Endothelial cell of umbilical vein (primary cell): ENCODE measurements at regions not wholly inside any gene's neighbourhood (a gene's known extent, or its start where the extent isn't known, plus 50 kb on each side); places are given as distances from the start of the nearest gene placed in this dataset.

Experiments used
- BruUV-seq: library from RNA; stranded (reverse); fragments of 400-500 nt; replicated peaks from 2 replicates; lab custom pipeline; 2021; lab: Mats Ljungman, UMichigan
- CTCF ChIA-PET: fragments of 300-600, 350-600 bp; sonication (Branson Sonifier 250); formaldehyde crosslinking; loops from one replicate; lab custom pipeline; 2021; ENCODE audit warnings: antibody characterized with exemption, inconsistent platforms; lab: Charles Lee
- POLR2A ChIA-PET: fragments of 300-600, 350-600 bp; sonication (Branson Sonifier 250); formaldehyde crosslinking; loops from one replicate; lab custom pipeline; 2021; ENCODE audit warnings: antibody characterized with exemption, inconsistent platforms; lab: Charles Lee
- DNase-seq: peaks from one replicate; pipeline ENCODE4 v3.0.0-alpha.2; 2011; ENCODE audit warnings: low read depth, low spot score
- FAIRE-seq: peaks from 2 replicates; lab custom pipeline; 2011; peaks lifted over from hg19 to GRCh38; lab: Jason Lieb, UNC
- H2AFZ ChIP-seq: 2 replicates; pipeline ENCODE4 v1.6.0; 2012; ENCODE audit warnings: low read depth, low read length, control low read depth, inconsistent platforms
- H3K27ac ChIP-seq: 2 replicates; pipeline ENCODE4 v1.5.1; 2011; ENCODE audit warnings: low read depth, mild to moderate bottlenecking, control low read depth, low read length, moderate library complexity; ENCODE audit not compliant: insufficient read depth
- H3K27me3 ChIP-seq, 2 experiments: 2 replicates each; pipeline versions ENCODE4 v1.6.0 to v1.6.1; 2011; ENCODE audit warnings: low read length in 2 of 2, mixed read lengths in 1 of 2; ENCODE audit not compliant: control insufficient read depth in 2 of 2, insufficient read depth in 2 of 2
- H3K36me3 ChIP-seq, 2 experiments: 2 replicates in 1 of 2; 3 replicates in 1 of 2; pipeline ENCODE4 v1.5.1; 2011; ENCODE audit warnings: low read length in 2 of 2, mild to moderate bottlenecking in 1 of 2, moderate library complexity in 1 of 2; ENCODE audit not compliant: control insufficient read depth in 2 of 2, insufficient read depth in 2 of 2; ENCODE audit errors: extremely low read depth in 1 of 2
- H3K4me1 ChIP-seq: 3 replicates; pipeline ENCODE4 v1.5.1; 2011; ENCODE audit warnings: mild to moderate bottlenecking, low read length; ENCODE audit not compliant: control insufficient read depth, insufficient read depth; ENCODE audit errors: extremely low read depth
- H3K4me2 ChIP-seq: 2 replicates; pipeline ENCODE4 v1.6.1; 2011; ENCODE audit warnings: low read length, control low read depth, mixed read lengths; ENCODE audit not compliant: insufficient read depth
- H3K4me3 ChIP-seq, 3 experiments: fragments of 200-600 bp in 1 of 3; sonication (generic), shearing (Covaris generic) in 1 of 3; replicated peaks in 1 of 3; 2 replicates each; pipeline ENCODE4 v1.5.1; 2011 to 2016; ENCODE audit warnings: control low read depth in 3 of 3, low read length in 3 of 3, mild to moderate bottlenecking in 2 of 3, inconsistent platforms in 1 of 3, low read depth in 1 of 3, moderate library complexity in 1 of 3; ENCODE audit not compliant: insufficient read depth in 1 of 3
- H3K79me2 ChIP-seq: 2 replicates; pipeline ENCODE4 v1.6.0; 2012; ENCODE audit warnings: low read length, inconsistent platforms; ENCODE audit not compliant: control insufficient read depth, insufficient read depth
- H3K9ac ChIP-seq: replicated peaks from 2 replicates; pipeline ENCODE3; 2011; ENCODE audit warnings: low read length, control low read depth; ENCODE audit not compliant: insufficient read depth; ENCODE audit errors: extremely low read depth
- H3K9me1 ChIP-seq: replicated peaks from 3 replicates; pipeline ENCODE4 v1.6.0; 2011; ENCODE audit warnings: mild to moderate bottlenecking, low read length; ENCODE audit not compliant: control insufficient read depth, insufficient read depth; ENCODE audit errors: extremely low read depth
- H3K9me3 ChIP-seq: replicated peaks from 2 replicates; pipeline ENCODE4 v1.5.1; 2012; ENCODE audit warnings: low read length, inconsistent platforms; ENCODE audit not compliant: control insufficient read depth, insufficient read depth
- H4K20me1 ChIP-seq: replicated peaks from 2 replicates; pipeline ENCODE3; 2011; ENCODE audit warnings: mild to moderate bottlenecking, low read length; ENCODE audit not compliant: control insufficient read depth, insufficient read depth; ENCODE audit errors: extremely low read depth
- CTCF ChIP-seq, 2 donors: IDR thresholded peaks; 1 replicate in 1 of 2; 2 replicates in 1 of 2; pipeline ENCODE4 v1.5.1; 2011; ENCODE audit warnings: low read length in 2 of 2, mild to moderate bottlenecking in 2 of 2, moderate library complexity in 2 of 2, control low read depth in 1 of 2, inconsistent platforms in 1 of 2, low read depth in 1 of 2; ENCODE audit not compliant: insufficient read depth in 1 of 2; ENCODE audit errors: extremely low read depth in 1 of 2
- EZH2 ChIP-seq: IDR thresholded peaks from 2 replicates; pipeline ENCODE4 v1.6.1; 2012; ENCODE audit warnings: borderline replicate concordance, low read depth, mild to moderate bottlenecking, moderate library complexity, low read length, inconsistent platforms; ENCODE audit not compliant: severe bottlenecking
- FOS ChIP-seq: IDR thresholded peaks from 2 replicates; pipeline ENCODE4 v1.6.1; 2011; ENCODE audit warnings: mild to moderate bottlenecking, low read length, moderate library complexity, borderline replicate concordance; ENCODE audit not compliant: insufficient read depth
- GATA2 ChIP-seq: IDR thresholded peaks from 2 replicates; pipeline ENCODE4 v1.7.0; 2011; ENCODE audit warnings: low read depth, mild to moderate bottlenecking, moderate library complexity, mixed read lengths, low read length; ENCODE audit not compliant: insufficient read length, insufficient read depth
- JUN ChIP-seq: IDR thresholded peaks from 2 replicates; pipeline ENCODE4 v1.6.1; 2011; ENCODE audit warnings: borderline replicate concordance, low read depth; ENCODE audit not compliant: insufficient read length, insufficient read depth
- MAX ChIP-seq: IDR thresholded peaks from 2 replicates; pipeline ENCODE4 v1.6.1; 2011; ENCODE audit not compliant: insufficient read depth, insufficient read length
- MYC ChIP-seq: IDR thresholded peaks from one replicate; pipeline ENCODE4 v1.6.1; 2011; ENCODE audit warnings: mild to moderate bottlenecking, low read depth, low read length
- POLR2A ChIP-seq: IDR thresholded peaks from 2 replicates; pipeline ENCODE4 v1.6.1; 2012; ENCODE audit warnings: low read depth, mild to moderate bottlenecking, control low read depth, low read length
- POLR2AphosphoS5 ChIP-seq: IDR thresholded peaks from 2 replicates; pipeline ENCODE4 v1.6.1; 2012; ENCODE audit warnings: low read depth, mild to moderate bottlenecking, control low read depth, low read length, moderate library complexity; ENCODE audit not compliant: insufficient read depth
- dilution Hi-C: fragments of 300-500 bp; cut with MboI; formaldehyde crosslinking; loops from one replicate; pipeline ENCODE4 v1.15.0; 2019; ENCODE audit warnings: low sequenced_read_pairs; ENCODE audit not compliant: extremely low pct_ligation_motif_present
- intact Hi-C: fragments of 100-400 bp; cut with micrococcal nuclease; formaldehyde crosslinking; loops from one replicate; pipeline ENCODE4 v1.10.0; 2022

- dilution Hi-C loops (no loop called here), intact Hi-C loops (no loop called here)
- TF ChIP-seq MYC (no peak), POLR2A (no peak), EZH2 (no peak), FOS (no peak), JUN (no peak), GATA2 (no peak), MAX (no peak), CTCF (IDR thresholded peaks at IDR 0.05; ENCODE audit: extremely low read depth in 1 of 2, insufficient read depth in 1 of 2, low read depth in 1 of 2, low read length in 2 of 2) (no peak), POLR2AphosphoS5 (no peak)
- H3K9me3 ChIP-seq: no peaks in the 10 kb centered on the region
- peaks cover 0 to 8% of the 10 kb centered on the region in 2 experiments for H3K27me3 ChIP-seq
- no peaks in the 10 kb centered on the region for H3K36me3 ChIP-seq
- FAIRE-seq: no peak
- no peak for DNase-seq
- H3K4me2 ChIP-seq: no peak overlapping the region
- H3K9me1 ChIP-seq: no peaks in the 10 kb centered on the region
- H3K4me1 ChIP-seq: no peaks in the 10 kb centered on the region
- no peak overlapping the region for H3K4me3 ChIP-seq
- BruUV-seq: no TSS peak
- no peaks in the 10 kb centered on the region for H3K79me2 ChIP-seq
- POLR2A ChIA-PET: no interaction called here
- H4K20me1 ChIP-seq: no peaks in the 10 kb centered on the region
- CTCF ChIA-PET: no interaction called here
- H3K9ac ChIP-seq: no peak overlapping the region
- H2AFZ ChIP-seq: no peak overlapping the region
- H3K27ac ChIP-seq: no peak overlapping the region
Observed at GRCh38 chr2:120432976-120433815, 87.3 kb downstream of the INHBB start.
